ENCODE measurements at regions not wholly inside any gene's neighbourhood (a gene's known extent, or its start where the extent isn't known, plus 50 kb on each side); places are given as distances from the start of the nearest gene placed in this dataset.

DNA sequence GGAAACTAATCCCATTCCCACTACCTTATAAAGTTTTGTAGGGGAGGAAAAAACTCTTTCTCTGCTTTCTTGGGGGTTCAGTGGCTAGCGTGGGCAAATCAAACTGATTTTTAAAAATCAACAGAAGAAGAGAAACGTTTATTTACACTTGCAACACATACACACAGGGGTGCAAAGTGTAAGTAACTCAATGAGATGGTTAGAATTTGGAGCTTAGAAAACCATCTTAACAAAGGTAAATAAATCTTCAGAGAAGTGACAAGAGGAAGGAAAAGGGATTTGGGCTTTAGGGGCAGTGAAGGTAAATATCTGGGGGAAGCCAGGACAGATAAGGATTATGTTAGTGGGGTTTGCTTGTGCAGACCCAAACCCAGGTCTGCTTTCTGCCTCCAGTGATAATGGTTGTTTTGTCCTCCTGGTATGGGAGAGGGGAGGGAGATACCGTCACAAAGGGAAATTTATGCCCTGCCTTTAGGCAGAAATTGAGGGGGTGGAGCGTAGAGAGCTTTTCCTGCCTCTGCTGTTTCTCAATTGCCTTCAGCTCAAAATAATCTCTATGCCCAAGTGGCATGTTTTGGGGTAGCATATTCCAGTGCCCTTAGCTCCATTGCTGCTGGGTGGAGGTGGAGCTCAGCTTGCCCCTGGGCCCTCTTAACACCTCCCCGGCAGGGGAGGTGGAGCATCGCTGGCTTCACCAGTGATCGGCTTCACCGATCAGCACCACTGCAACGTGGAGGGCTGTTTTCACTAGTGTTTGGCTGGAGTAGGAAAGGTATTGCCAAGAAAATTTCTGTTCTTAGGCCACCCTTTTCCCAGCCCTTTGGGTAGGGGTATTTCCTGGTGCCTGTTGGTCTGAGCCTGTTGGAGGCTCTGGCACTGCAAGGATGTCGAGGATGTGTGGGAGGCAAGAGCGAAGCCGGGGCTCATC, 92.2 kb downstream of the TEX51 start:
- TF ChIP-seq, protein P1, sequence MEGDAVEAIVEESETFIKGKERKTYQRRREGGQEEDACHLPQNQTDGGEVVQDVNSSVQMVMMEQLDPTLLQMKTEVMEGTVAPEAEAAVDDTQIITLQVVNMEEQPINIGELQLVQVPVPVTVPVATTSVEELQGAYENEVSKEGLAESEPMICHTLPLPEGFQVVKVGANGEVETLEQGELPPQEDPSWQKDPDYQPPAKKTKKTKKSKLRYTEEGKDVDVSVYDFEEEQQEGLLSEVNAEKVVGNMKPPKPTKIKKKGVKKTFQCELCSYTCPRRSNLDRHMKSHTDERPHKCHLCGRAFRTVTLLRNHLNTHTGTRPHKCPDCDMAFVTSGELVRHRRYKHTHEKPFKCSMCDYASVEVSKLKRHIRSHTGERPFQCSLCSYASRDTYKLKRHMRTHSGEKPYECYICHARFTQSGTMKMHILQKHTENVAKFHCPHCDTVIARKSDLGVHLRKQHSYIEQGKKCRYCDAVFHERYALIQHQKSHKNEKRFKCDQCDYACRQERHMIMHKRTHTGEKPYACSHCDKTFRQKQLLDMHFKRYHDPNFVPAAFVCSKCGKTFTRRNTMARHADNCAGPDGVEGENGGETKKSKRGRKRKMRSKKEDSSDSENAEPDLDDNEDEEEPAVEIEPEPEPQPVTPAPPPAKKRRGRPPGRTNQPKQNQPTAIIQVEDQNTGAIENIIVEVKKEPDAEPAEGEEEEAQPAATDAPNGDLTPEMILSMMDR (conservative IDR thresholded peaks at IDR 0.05): no peak
- no peak for TF ChIP-seq ZFX (IDR thresholded peaks at IDR 0.05)

All from C4-2B (cell line).